HG03460 (cell line): ENCODE measurements at regions not wholly inside any gene's neighbourhood (a gene's known extent, or its start where the extent isn't known, plus 50 kb on each side); places are given as distances from the start of the nearest gene placed in this dataset.

Source experiments
- ATAC-seq: cut with Tn5 transposase; IDR thresholded peaks from one replicate; pipeline ENCODE4 v1.9.1; 2021; ENCODE audit not compliant: unreplicated experiment

GRCh38 chr15:95709959-95710695, 620.4 kb upstream of the NR2F2 start:
- ATAC-seq, result no peak

GRCh38 chr15:95712785-95713184, 617.7 kb upstream of the NR2F2 start:
- ATAC-seq, result no peak

- no peak for ATAC-seq
Measured at GRCh38 chr15:95713324-95713723, 617.2 kb upstream of the NR2F2 start.

- ATAC-seq, result no peak
Measured at GRCh38 chr15:95715116-95715903, 615.2 kb upstream of the NR2F2 start.

GRCh38 chr15:95715906-95716656, 614.4 kb upstream of the NR2F2 start:
- ATAC-seq, result no peak

GRCh38 chr15:95716708-95717107, 613.8 kb upstream of the NR2F2 start:
- ATAC-seq, result no peak

- no peak for ATAC-seq
Measured at GRCh38 chr15:95718441-95718840, 612.1 kb upstream of the NR2F2 start.

GRCh38 chr15:95724908-95725633, 605.4 kb upstream of the NR2F2 start:
- ATAC-seq, result no peak

GRCh38 chr15:95726891-95727290, 603.6 kb upstream of the NR2F2 start:
- ATAC-seq, result no peak

GRCh38 chr15:95733931-95734330, 596.6 kb upstream of the NR2F2 start:
- peak; percentile 54 for ATAC-seq

- peak; percentile 46 for ATAC-seq
Measured at GRCh38 chr15:95734422-95735316, 595.8 kb upstream of the NR2F2 start.

- no peak for ATAC-seq
Measured at GRCh38 chr15:95737060-95737459, 593.4 kb upstream of the NR2F2 start.

- no peak for ATAC-seq
Measured at GRCh38 chr15:95739131-95739530, 591.4 kb upstream of the NR2F2 start.

GRCh38 chr15:95741830-95742229, 588.7 kb upstream of the NR2F2 start:
- no peak for ATAC-seq

GRCh38 chr15:95742256-95742655, 588.2 kb upstream of the NR2F2 start:
- no peak for ATAC-seq

- ATAC-seq, result no peak
Measured at GRCh38 chr15:95742836-95743235, 587.7 kb upstream of the NR2F2 start.

GRCh38 chr15:95757171-95757570, 573.3 kb upstream of the NR2F2 start:
- no peak for ATAC-seq

- ATAC-seq, result no peak
Measured at GRCh38 chr15:95758451-95758850, 572.0 kb upstream of the NR2F2 start.

- no peak for ATAC-seq
Measured at GRCh38 chr15:95758851-95759250, 571.6 kb upstream of the NR2F2 start.

GRCh38 chr15:95760508-95760907, 570.0 kb upstream of the NR2F2 start:
- ATAC-seq, result no peak
